HG02610 (cell line): ENCODE measurements at regions not wholly inside any gene's neighbourhood (a gene's known extent, or its start where the extent isn't known, plus 50 kb on each side); places are given as distances from the start of the nearest gene placed in this dataset.
"Not testable (repeated sequence)": the region's sequence is repeated elsewhere in the genome, so short reads cannot be mapped to it uniquely, and the experiment has no call there.

Source experiments
- ATAC-seq: cut with Tn5 transposase; IDR thresholded peaks from one replicate; pipeline ENCODE4 v1.9.1; 2021; ENCODE audit warnings: mild to moderate bottlenecking, moderate library complexity; ENCODE audit not compliant: unreplicated experiment

GRCh38 chr4:96390404-96390803 lies 550.5 kb downstream of the PDHA2 start:
- no peak for ATAC-seq

- ATAC-seq = no peak
Observed at GRCh38 chr4:96395747-96396146, 555.9 kb downstream of the PDHA2 start.

- no peak for ATAC-seq
Observed at GRCh38 chr4:96406742-96407141, 566.8 kb downstream of the PDHA2 start.

GRCh38 chr4:96407225-96407624 lies 567.3 kb downstream of the PDHA2 start:
- no peak for ATAC-seq

GRCh38 chr4:96407738-96408463 lies 568.0 kb downstream of the PDHA2 start:
- ATAC-seq = no peak

GRCh38 chr4:96414853-96415252 lies 575.0 kb downstream of the PDHA2 start:
- not testable (repeated sequence) for ATAC-seq

GRCh38 chr4:96429657-96430056 lies 589.8 kb downstream of the PDHA2 start:
- no peak for ATAC-seq

GRCh38 chr4:96431094-96431493 lies 591.2 kb downstream of the PDHA2 start:
- ATAC-seq = no peak

- no peak for ATAC-seq
Observed at GRCh38 chr4:96448315-96448872, 608.5 kb downstream of the PDHA2 start.

GRCh38 chr4:96455045-96455720 lies 615.3 kb downstream of the PDHA2 start:
- ATAC-seq = no peak

- not testable (repeated sequence) for ATAC-seq
Observed at GRCh38 chr4:96458031-96458430, 618.1 kb downstream of the PDHA2 start.

- ATAC-seq = no peak
Observed at GRCh38 chr4:96459105-96459504, 619.2 kb downstream of the PDHA2 start.

- ATAC-seq = no peak
Observed at GRCh38 chr4:96465834-96466233, 625.9 kb downstream of the PDHA2 start.

- no peak for ATAC-seq
Observed at GRCh38 chr4:96471956-96472867, 632.3 kb downstream of the PDHA2 start.

- ATAC-seq = no peak
Observed at GRCh38 chr4:96473246-96473645, 633.4 kb downstream of the PDHA2 start.

- ATAC-seq = no peak
Observed at GRCh38 chr4:96483308-96484030, 643.6 kb downstream of the PDHA2 start.

- no peak for ATAC-seq
Observed at GRCh38 chr4:96486563-96486962, 646.7 kb downstream of the PDHA2 start.

- ATAC-seq = no peak
Observed at GRCh38 chr4:96497621-96498020, 657.7 kb downstream of the PDHA2 start.

- no peak for ATAC-seq
Observed at GRCh38 chr4:96504386-96504785, 664.5 kb downstream of the PDHA2 start.

GRCh38 chr4:96509039-96509741 lies 669.3 kb downstream of the PDHA2 start:
- no peak for ATAC-seq
